Heart left ventricle (tissue), 16 donors: ENCODE measurements at regions not wholly inside any gene's neighbourhood (a gene's known extent, or its start where the extent isn't known, plus 50 kb on each side); places are given as distances from the start of the nearest gene placed in this dataset.

Source experiments
- ATAC-seq, 4 donors: fragments of 200-7000 bp; cut with Tn5 transposase; one replicate each; pipeline ENCODE4 v1.9.1; 2020 to 2022; ENCODE audit warnings: moderate library complexity in 4 of 4, mild to moderate bottlenecking in 3 of 4, moderate number of reproducible peaks in 1 of 4
- DNase-seq, 5 donors: peaks; one replicate each; pipeline ENCODE4 v3.0.0-alpha.2; 2020
- H3K27ac ChIP-seq, 12 donors: fragments of 200-600 bp; sonication (generic) in 4 of 12; one replicate each; pipeline versions ENCODE4 v1.5.0 to v1.8.0; 2016 to 2022; ENCODE audit warnings: mild to moderate bottlenecking in 2 of 12
- H3K27me3 ChIP-seq, 9 donors: fragments of 200-600 bp; sonication (generic) in 2 of 9; one replicate each; pipeline versions ENCODE4 v1.5.1 to v1.8.0; 2016 to 2022; ENCODE audit warnings: mild to moderate bottlenecking in 3 of 9
- H3K36me3 ChIP-seq, 9 donors: fragments of 200-600 bp; sonication (generic) in 2 of 9; one replicate each; pipeline versions ENCODE4 v1.5.0 to v1.8.0; 2018 to 2022; ENCODE audit warnings: mild to moderate bottlenecking in 2 of 9
- H3K4me1 ChIP-seq, 12 donors: fragments of 200-600 bp; sonication (generic) in 4 of 12; one replicate each; pipeline versions ENCODE4 v1.5.0 to v1.8.0; 2016 to 2022; ENCODE audit warnings: mild to moderate bottlenecking in 3 of 12
- H3K4me3 ChIP-seq, 12 donors: fragments of 200-600 bp; sonication (generic) in 4 of 12; one replicate each; pipeline versions ENCODE4 v1.5.0 to v1.8.0; 2017 to 2022; ENCODE audit warnings: mild to moderate bottlenecking in 9 of 12, moderate library complexity in 4 of 12
- H3K9me3 ChIP-seq, 12 donors: fragments of 200-600 bp; sonication (generic) in 4 of 12; one replicate each; pipeline versions ENCODE4 v1.5.0 to v1.8.0; 2016 to 2022; ENCODE audit warnings: mild to moderate bottlenecking in 1 of 12
- CTCF ChIP-seq, 12 donors: fragments of 200-600 bp; sonication (generic) in 4 of 12; IDR thresholded peaks; one replicate each; pipeline versions ENCODE4 v1.5.0 to v1.8.0; 2018 to 2022; ENCODE audit warnings: antibody characterized with exemption in 12 of 12, mild to moderate bottlenecking in 5 of 12
- POLR2A ChIP-seq, 2 donors: fragments of 450-650 bp; IDR thresholded peaks; one replicate each; pipeline ENCODE4 v1.6.1; 2017; ENCODE audit warnings: antibody characterized with exemption in 2 of 2, mild to moderate bottlenecking in 2 of 2, moderate library complexity in 2 of 2
- WGBS, 4 donors: extraction: QIAGEN DNeasy Blood & Tissue Kit in 2 of 4; methylation state at CpG; one replicate each; pipeline versions ENCODE4 v1.1.5 to v1.1.7; 2013 to 2018; 5-methylcytosine and 5-hydroxymethylcytosine counted together
- intact Hi-C, 10 donors: fragments of 100-400 bp; cut with DNase I; formaldehyde crosslinking; loops; one replicate each; pipeline versions ENCODE4 v1.11.1 to v1.14.2; 2022
- donor health status: ischemic (EF 13 %, LVEDD 7.1; RV severe dilation, severe dysfunction).
- donor health status: healthy with polysubstance abuse.
- donor health status: DM: no; HTN: yes; CAD: no.
- donor health status: DM: no; HTN: no; CAD: no.
- donor health status: ischemic (EF 25% LVEDD 6.9; RV normal size, moderate dysfunction).
- donor health status: ischemic (EF 25% LVEDD 5.7; RV mildly dilated, moderate dysfunction).
- donor health status: healthy.
- donor health status: DM: yes; HTN: yes; CAD: no.
- donor health status: ischemic (EF 35%, LVEDD 5.7; RV mildly dilated, moderate dysfunction).
- donor health status: nonischemic (EF 11% LVEDD 7.7; RV severe dilation, severe dysfunction).
- donor health status: DM: yes; HTN: yes; CAD: no.
- donor health status: PGD.
- donor health status: ischemic (EF 29% LVEDD 5.4; RV normal size, mild dysfunction).
- donor health status: nonischemic (EF 23%, LVEDD 6.1; RV moderate dilation, normal function).

GRCh38 chr18:24941174-24941951 is 410.6 kb downstream of the ZNF521 start:
- H3K9me3 ChIP-seq, result no peaks in the 10 kb centered on the region
- WGBS, 4 donors, result 46 to 78% (median 63%) methylated on average over 6 of the region's 6 CpGs
- TF ChIP-seq CTCF (IDR thresholded peaks at IDR 0.05) (no peak), POLR2A (IDR thresholded peaks at IDR 0.05) (no peak)
- peak in 1 of 4 donors; percentile 51 for ATAC-seq
- H3K4me3 ChIP-seq, result no peak overlapping the region
- no peaks in the 10 kb centered on the region for H3K27me3 ChIP-seq
- intact Hi-C loops, result no loop called here
- peak overlapping the region in 2 of 12 donors; percentile 3 to 23 for H3K27ac ChIP-seq
- H3K4me1 ChIP-seq, result no peaks in the 10 kb centered on the region
- no peaks in the 10 kb centered on the region for H3K36me3 ChIP-seq
- no peak for DNase-seq

- no peaks in the 10 kb centered on the region for H3K9me3 ChIP-seq
- DNase-seq, result peak in 3 of 5 donors; percentile 30 to 59 (median 38)
- no peaks in the 10 kb centered on the region for H3K4me1 ChIP-seq
- intact Hi-C loops, result no loop called here
- H3K27me3 ChIP-seq, result no peaks in the 10 kb centered on the region
- TF ChIP-seq POLR2A (IDR thresholded peaks at IDR 0.05) (no peak), CTCF (IDR thresholded peaks at IDR 0.05) (no peak)
- no peaks in the 10 kb centered on the region for H3K36me3 ChIP-seq
- WGBS, 4 donors, result 80 to 98% (median 90%) methylated on average over 4 of the region's 4 CpGs
- ATAC-seq, result peak in 2 of 4 donors; percentile 41 to 68
- H3K4me3 ChIP-seq, result no peak overlapping the region
- no peak overlapping the region for H3K27ac ChIP-seq
Measured at GRCh38 chr18:24942144-24942543, 409.8 kb downstream of the ZNF521 start.

DNA sequence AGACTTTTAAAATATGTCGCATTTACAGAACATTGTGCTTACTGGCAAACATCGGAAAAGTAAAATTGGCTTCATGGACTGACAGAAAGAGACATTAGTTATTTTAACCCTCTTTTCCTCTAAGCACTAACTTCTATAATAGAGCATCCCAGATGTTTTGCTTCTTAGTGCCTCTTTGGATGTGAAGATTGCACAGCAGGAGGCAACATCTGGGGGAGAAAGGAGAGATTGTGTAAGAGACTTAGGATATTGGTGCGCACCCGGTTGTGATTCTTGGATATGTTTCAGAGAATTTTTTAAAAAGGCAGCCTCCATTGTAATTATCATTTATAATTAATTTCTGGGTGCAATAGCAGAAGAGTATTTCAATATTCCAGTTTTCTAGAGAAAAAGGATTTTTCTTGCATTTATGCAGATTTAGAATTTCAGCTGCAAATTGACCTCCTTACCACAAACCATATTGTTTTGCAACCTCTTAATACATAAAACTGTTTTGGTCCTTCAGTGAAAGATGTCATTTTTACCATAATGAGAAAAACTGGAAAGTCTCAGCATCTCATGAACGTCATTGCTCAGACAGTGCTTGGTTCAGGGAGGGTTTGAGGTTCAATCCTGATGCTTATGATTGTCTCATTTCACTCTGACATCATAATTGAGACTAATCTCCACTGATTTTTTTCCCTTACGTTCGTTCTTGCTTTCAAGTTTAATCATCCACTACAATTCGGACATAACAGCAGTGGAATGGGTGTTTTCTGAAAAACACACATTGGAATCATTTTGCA is 404.3 kb downstream of the ZNF521 start:
- intact Hi-C loops, result no loop called here
- no peak for TF ChIP-seq CTCF (IDR thresholded peaks at IDR 0.05)
- TF ChIP-seq POLR2A (IDR thresholded peaks at IDR 0.05), result no peak
- H3K9me3 ChIP-seq, result peaks cover 0 to under 1% (median 0%) of the 10 kb centered on the region in 12 donors
- H3K27ac ChIP-seq, result peak overlapping the region in 4 of 12 donors; percentile 7 to 38 (median 26)
- H3K27me3 ChIP-seq, result no peaks in the 10 kb centered on the region
- ATAC-seq (peak in 3 of 4 donors; percentile 56 to 87 (median 64)), DNase-seq (no peak)
- no peaks in the 10 kb centered on the region for H3K36me3 ChIP-seq
- H3K4me1 ChIP-seq, result peaks cover 0 to 6% (median 0%) of the 10 kb centered on the region in 12 donors
- H3K4me3 ChIP-seq, result no peak overlapping the region
- 65 to 72% (median 67%) methylated on average over 8 of the region's 8 CpGs for WGBS, 4 donors

DNA sequence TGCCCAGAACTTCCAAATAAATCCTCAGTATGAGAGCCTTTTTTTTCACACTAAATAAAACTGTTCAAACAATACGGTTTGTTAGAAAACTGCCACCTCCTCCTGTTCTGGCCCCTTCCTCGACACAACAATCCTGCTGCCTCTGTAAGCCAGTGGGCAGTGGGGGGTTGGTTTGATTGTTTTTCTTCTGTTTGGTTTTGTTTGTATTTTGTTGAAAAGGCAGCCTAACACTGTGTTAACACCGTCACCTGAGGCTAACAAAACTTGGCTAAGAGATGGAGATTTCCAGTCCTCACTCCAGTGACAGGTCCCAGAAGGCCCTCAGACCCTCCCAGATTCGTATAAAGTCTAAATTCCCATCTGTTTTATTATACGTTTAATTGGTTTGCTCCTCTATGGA is 402.1 kb downstream of the ZNF521 start:
- WGBS, 4 donors, result 90 to 93% (median 92%) methylated on average over 5 of the region's 5 CpGs
- Histone ChIP-seq H3K4me3 (no peak overlapping the region), H3K27ac (no peak overlapping the region), H3K4me1 (peaks cover 0 to 9% (median 0%) of the 10 kb centered on the region in 12 donors), H3K27me3 (no peaks in the 10 kb centered on the region), H3K9me3 (peaks cover 0 to 9% (median 0%) of the 10 kb centered on the region in 12 donors), H3K36me3 (no peaks in the 10 kb centered on the region)
- no peak for ATAC-seq
- DNase-seq, result no peak
- TF ChIP-seq CTCF (IDR thresholded peaks at IDR 0.05) (no peak), POLR2A (IDR thresholded peaks at IDR 0.05) (no peak)
- intact Hi-C loops, result no loop called here
